B cell (primary cell): ENCODE measurements at regions not wholly inside any gene's neighbourhood (a gene's known extent, or its start where the extent isn't known, plus 50 kb on each side); places are given as distances from the start of the nearest gene placed in this dataset.

Source experiments
- ATAC-seq: fragments of 200-7000 bp; cut with Tn5 transposase; one replicate; pipeline ENCODE4 v1.10.0; 2021; ENCODE audit warnings: low read depth, mild to moderate bottlenecking, moderate number of reproducible peaks, moderate library complexity
- CTCF ChIA-PET: fragments of 350-600 bp; sonication (Branson Sonifier 250); formaldehyde crosslinking; loops from one replicate; lab custom pipeline; 2021; ENCODE audit warnings: antibody characterized with exemption, inconsistent platforms; lab: Charles Lee
- POLR2A ChIA-PET: fragments of 350-600 bp; sonication (Branson Sonifier 250); formaldehyde crosslinking; loops from one replicate; lab custom pipeline; 2021; ENCODE audit warnings: antibody characterized with exemption; lab: Charles Lee
- DNase-seq: peaks from one replicate; pipeline ENCODE4 v3.0.0; 2013
- H2AFZ ChIP-seq: 2 replicates; pipeline ENCODE4 v1.6.1; 2012; ENCODE audit warnings: mild to moderate bottlenecking, low read depth, low read length; ENCODE audit not compliant: insufficient read depth, poor library complexity, severe bottlenecking
- H3K27ac ChIP-seq, 2 donors: 1 replicate in 1 of 2; 2 replicates in 1 of 2; pipeline ENCODE4 v1.5.1; 2012 to 2013; ENCODE audit warnings: low read length in 2 of 2, mild to moderate bottlenecking in 2 of 2, moderate library complexity in 1 of 2
- H3K27me3 ChIP-seq, 4 experiments: fragments of 200-600 bp in 1 of 4; sonication (generic) in 1 of 4; replicated peaks in 1 of 4; 1 replicate in 2 of 4; 2 replicates in 2 of 4; pipeline versions ENCODE4 v1.6.1 to v1.7.0; 2013 to 2016; ENCODE audit warnings: low read length in 3 of 4, mild to moderate bottlenecking in 2 of 4, mixed read lengths in 1 of 4, moderate library complexity in 1 of 4; ENCODE audit not compliant: insufficient read depth in 4 of 4, control insufficient read depth in 3 of 4; ENCODE audit errors: control extremely low read depth in 1 of 4
- H3K36me3 ChIP-seq, 2 experiments: replicated peaks in 1 of 2; 1 replicate in 1 of 2; 2 replicates in 1 of 2; pipeline versions ENCODE4 v1.6.1 to v1.7.1; 2013; ENCODE audit warnings: low read length in 1 of 2; ENCODE audit not compliant: insufficient read depth in 2 of 2, control insufficient read depth in 1 of 2; ENCODE audit errors: control extremely low read depth in 1 of 2, extremely low read depth in 1 of 2
- H3K4me1 ChIP-seq, 2 donors: fragments of 200-600 bp in 1 of 2; sonication (generic) in 1 of 2; 1 replicate in 1 of 2; 2 replicates in 1 of 2; pipeline versions ENCODE4 v1.5.1 to v1.6.1; 2013 to 2017; ENCODE audit warnings: low read length in 2 of 2; ENCODE audit not compliant: control insufficient read depth in 2 of 2, insufficient read depth in 2 of 2
- H3K4me2 ChIP-seq: replicated peaks from 2 replicates; pipeline ENCODE3; 2012; ENCODE audit warnings: mild to moderate bottlenecking, low read depth, low read length; ENCODE audit not compliant: poor library complexity, severe bottlenecking
- H3K4me3 ChIP-seq, 5 experiments: fragments of 200-600 bp in 1 of 5; sonication (generic) in 1 of 5; 1 replicate in 3 of 5; 2 replicates in 2 of 5; pipeline versions ENCODE4 v1.5.1 to v1.7.0; 2011 to 2016; ENCODE audit warnings: low read length in 4 of 5, mild to moderate bottlenecking in 4 of 5, low read depth in 2 of 5, control low read depth in 1 of 5, moderate library complexity in 1 of 5; ENCODE audit not compliant: insufficient read depth in 1 of 5; ENCODE audit errors: control extremely low read depth in 1 of 5, extremely low read depth in 1 of 5
- H3K79me2 ChIP-seq: fragments of 200-600 bp; sonication (generic); one replicate; pipeline ENCODE4 v1.6.0; 2016; ENCODE audit warnings: low read length; ENCODE audit not compliant: control insufficient read depth, insufficient read depth
- H3K9ac ChIP-seq: fragments of 200-600 bp; sonication (generic); 2 replicates; pipeline ENCODE4 v1.6.1; 2017; ENCODE audit warnings: mild to moderate bottlenecking, low read length, moderate library complexity
- H3K9me3 ChIP-seq, 3 donors: one replicate each; pipeline versions ENCODE4 v1.6.1 to v1.7.1; 2013; ENCODE audit warnings: low read length in 2 of 3; ENCODE audit not compliant: control insufficient read depth in 2 of 3, insufficient read depth in 1 of 3; ENCODE audit errors: control extremely low read depth in 1 of 3
- H4K20me1 ChIP-seq: 2 replicates; pipeline ENCODE4 v1.6.0; 2012; ENCODE audit warnings: mild to moderate bottlenecking, low read length; ENCODE audit not compliant: insufficient read depth, control insufficient read depth, poor library complexity, severe bottlenecking
- H3K27ac Mint-ChIP-seq: one replicate; pipeline ENCODE4 v1.8.0; 2021; ENCODE audit warnings: mixed read lengths
- H3K27me3 Mint-ChIP-seq: one replicate; pipeline ENCODE4 v1.8.0; 2021; ENCODE audit warnings: mixed read lengths
- H3K4me1 Mint-ChIP-seq: one replicate; pipeline ENCODE4 v1.8.0; 2021; ENCODE audit warnings: mixed read lengths
- H3K4me3 Mint-ChIP-seq: one replicate; pipeline ENCODE4 v1.8.0; 2021; ENCODE audit warnings: mixed read lengths
- H3K9me3 Mint-ChIP-seq: one replicate; pipeline ENCODE4 v1.8.0; 2022; ENCODE audit warnings: mixed read lengths; ENCODE audit not compliant: insufficient read depth
- EZH2 ChIP-seq: IDR thresholded peaks from 2 replicates; pipeline ENCODE4 v1.6.1; 2012; ENCODE audit warnings: borderline replicate concordance, low read depth, mild to moderate bottlenecking, moderate library complexity, low read length; ENCODE audit not compliant: insufficient read depth, poor library complexity, severe bottlenecking
- WGBS: methylation state at CpG from one replicate; pipeline ENCODE4 v1.1.5; 2013; ENCODE audit warnings: missing lambda C conversion rate; ENCODE audit not compliant: insufficient coverage; 5-methylcytosine and 5-hydroxymethylcytosine counted together
- intact Hi-C: fragments of 100-400 bp; cut with micrococcal nuclease; formaldehyde crosslinking; loops from one replicate; pipeline ENCODE4 v1.10.0; 2022
- TF ChIP-seq, protein P1 (sequence below): fragments of 200-600 bp; IDR thresholded peaks from one replicate; pipeline ENCODE4 v1.8.0; 2022; ENCODE audit warnings: antibody characterized with exemption, mild to moderate bottlenecking

DNA sequence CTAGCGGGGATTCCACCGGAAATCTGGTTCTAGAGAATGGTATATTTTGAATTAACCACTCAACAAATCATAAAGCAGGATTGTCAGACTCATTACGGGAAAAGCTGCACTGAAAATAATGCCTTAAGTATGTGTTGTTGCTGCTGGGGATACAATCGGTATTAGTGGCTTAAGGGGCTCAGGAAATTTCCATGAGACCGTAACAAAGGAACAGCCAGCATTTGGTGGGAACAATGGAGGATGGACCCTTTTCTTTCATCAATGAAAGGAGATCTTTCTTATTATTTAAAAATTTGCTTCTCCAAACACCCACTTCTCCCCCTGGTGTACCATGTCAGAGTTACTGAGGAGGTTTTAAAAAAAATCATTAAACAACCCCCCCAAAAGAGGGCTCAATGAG lies 342.6 kb upstream of the ZFHX3 start:
- 100% methylated on average over 1 of the region's 5 CpGs for WGBS
- H3K4me1 ChIP-seq: no peaks in the 10 kb centered on the region
- Mint-ChIP-seq H3K27ac (no peak overlapping the region), H3K4me1 (no peaks in the 10 kb centered on the region), H3K4me3 (no peak overlapping the region), H3K9me3 (no peaks in the 10 kb centered on the region), H3K27me3 (peaks cover 3% of the 10 kb centered on the region)
- POLR2A ChIA-PET: no interaction called here
- TF ChIP-seq, protein P1, sequence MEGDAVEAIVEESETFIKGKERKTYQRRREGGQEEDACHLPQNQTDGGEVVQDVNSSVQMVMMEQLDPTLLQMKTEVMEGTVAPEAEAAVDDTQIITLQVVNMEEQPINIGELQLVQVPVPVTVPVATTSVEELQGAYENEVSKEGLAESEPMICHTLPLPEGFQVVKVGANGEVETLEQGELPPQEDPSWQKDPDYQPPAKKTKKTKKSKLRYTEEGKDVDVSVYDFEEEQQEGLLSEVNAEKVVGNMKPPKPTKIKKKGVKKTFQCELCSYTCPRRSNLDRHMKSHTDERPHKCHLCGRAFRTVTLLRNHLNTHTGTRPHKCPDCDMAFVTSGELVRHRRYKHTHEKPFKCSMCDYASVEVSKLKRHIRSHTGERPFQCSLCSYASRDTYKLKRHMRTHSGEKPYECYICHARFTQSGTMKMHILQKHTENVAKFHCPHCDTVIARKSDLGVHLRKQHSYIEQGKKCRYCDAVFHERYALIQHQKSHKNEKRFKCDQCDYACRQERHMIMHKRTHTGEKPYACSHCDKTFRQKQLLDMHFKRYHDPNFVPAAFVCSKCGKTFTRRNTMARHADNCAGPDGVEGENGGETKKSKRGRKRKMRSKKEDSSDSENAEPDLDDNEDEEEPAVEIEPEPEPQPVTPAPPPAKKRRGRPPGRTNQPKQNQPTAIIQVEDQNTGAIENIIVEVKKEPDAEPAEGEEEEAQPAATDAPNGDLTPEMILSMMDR: no peak
- no peak for TF ChIP-seq EZH2
- no peaks in the 10 kb centered on the region for H3K27me3 ChIP-seq
- ATAC-seq: no peak
- H3K79me2 ChIP-seq: no peaks in the 10 kb centered on the region
- no peak overlapping the region for H3K9ac ChIP-seq
- intact Hi-C loops: no loop called here
- H3K9me3 ChIP-seq: no peaks in the 10 kb centered on the region
- no peak overlapping the region for H3K4me3 ChIP-seq
- no peak overlapping the region for H3K4me2 ChIP-seq
- no peaks in the 10 kb centered on the region for H4K20me1 ChIP-seq
- no peak overlapping the region for H2AFZ ChIP-seq
- H3K36me3 ChIP-seq: no peaks in the 10 kb centered on the region
- DNase-seq: no peak
- CTCF ChIA-PET: no interaction called here
- no peak overlapping the region for H3K27ac ChIP-seq

DNA sequence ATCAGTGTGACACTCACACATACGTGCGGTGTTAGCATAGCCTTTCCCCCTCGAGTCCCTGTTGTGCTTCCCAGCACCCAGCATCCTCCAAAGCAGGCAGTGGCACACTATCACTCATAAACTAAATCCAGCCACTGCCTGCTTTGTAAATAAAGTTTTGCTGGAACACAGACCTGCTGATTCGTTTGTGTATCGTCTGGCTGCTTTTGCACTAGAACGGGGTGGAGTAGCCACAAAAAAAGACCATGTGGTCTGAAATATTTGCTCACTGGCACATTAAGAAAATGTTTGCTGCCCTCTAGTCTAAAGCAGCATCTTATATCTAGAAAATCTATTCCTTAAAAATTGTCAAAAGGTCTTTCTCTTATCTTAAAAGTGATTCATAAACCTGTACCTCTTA lies 341.2 kb upstream of the ZFHX3 start:
- no peak for TF ChIP-seq EZH2
- TF ChIP-seq, protein P1: no peak

More for the DNA sequence above, 341.2 kb upstream of the ZFHX3 start:
- no peaks in the 10 kb centered on the region for H4K20me1 ChIP-seq
- intact Hi-C loops: no loop called here
- H3K27ac ChIP-seq: no peak overlapping the region
- H3K36me3 ChIP-seq: no peaks in the 10 kb centered on the region
- POLR2A ChIA-PET: no interaction called here
- 94% methylated on average over 6 of the region's 6 CpGs for WGBS
- Mint-ChIP-seq H3K27ac (no peak overlapping the region), H3K4me1 (no peaks in the 10 kb centered on the region), H3K4me3 (no peak overlapping the region), H3K9me3 (no peaks in the 10 kb centered on the region), H3K27me3 (peaks cover 3% of the 10 kb centered on the region)
- H3K27me3 ChIP-seq: no peaks in the 10 kb centered on the region
- H3K9ac ChIP-seq: no peak overlapping the region
- no peak overlapping the region for H3K4me2 ChIP-seq
- H2AFZ ChIP-seq: no peak overlapping the region
- no peaks in the 10 kb centered on the region for H3K9me3 ChIP-seq
- H3K79me2 ChIP-seq: no peaks in the 10 kb centered on the region
- no peak for DNase-seq
- ATAC-seq: no peak
- no peak overlapping the region for H3K4me3 ChIP-seq
- CTCF ChIA-PET: no interaction called here
- no peaks in the 10 kb centered on the region for H3K4me1 ChIP-seq
